Transverse colon (tissue), 4 donors: ENCODE measurements at regions not wholly inside any gene's neighbourhood (a gene's known extent, or its start where the extent isn't known, plus 50 kb on each side); places are given as distances from the start of the nearest gene placed in this dataset.
"Not testable (repeated sequence)": the region's sequence is repeated elsewhere in the genome, so short reads cannot be mapped to it uniquely, and the experiment has no call there.

Experiments
- DNase-seq: peaks from one replicate; pipeline ENCODE4 v3.0.0-alpha.2; 2019
- H3K27ac ChIP-seq, 4 donors: fragments of 200-600 bp; sonication (generic); 2 replicates each; pipeline ENCODE4 v1.5.1; 2016 to 2018; ENCODE audit warnings: inconsistent platforms in 4 of 4
- H3K27me3 ChIP-seq: fragments of 200-600 bp; sonication (generic); 2 replicates; pipeline ENCODE4 v1.5.1; 2017; ENCODE audit warnings: inconsistent platforms
- H3K36me3 ChIP-seq, 4 donors: fragments of 200-600 bp; sonication (generic); 2 replicates each; pipeline ENCODE4 v1.5.1; 2017 to 2019; ENCODE audit warnings: inconsistent platforms in 4 of 4
- H3K4me1 ChIP-seq, 4 donors: fragments of 200-600 bp; sonication (generic); 2 replicates each; pipeline ENCODE4 v1.5.1; 2017 to 2020; ENCODE audit warnings: inconsistent platforms in 4 of 4
- H3K4me3 ChIP-seq, 4 donors: fragments of 200-600 bp; sonication (generic); 1 replicate in 1 of 4; 2 replicates in 3 of 4; pipeline versions ENCODE4 v1.5.1 to v1.6.1; 2017 to 2019; ENCODE audit warnings: inconsistent platforms in 4 of 4
- H3K9me3 ChIP-seq, 2 donors: fragments of 200-600 bp; sonication (generic); 2 replicates each; pipeline ENCODE4 v1.5.1; 2017 to 2019; ENCODE audit warnings: inconsistent platforms in 2 of 2
- CTCF ChIP-seq, 5 experiments: fragments of 200-600 bp in 3 of 5; fragments of 450-650 bp in 2 of 5; sonication (generic) in 3 of 5; IDR thresholded peaks; 1 replicate in 2 of 5; 2 replicates in 3 of 5; pipeline ENCODE4 v1.5.1; 2016 to 2017; ENCODE audit warnings: antibody characterized with exemption in 5 of 5, inconsistent platforms in 3 of 5, mild to moderate bottlenecking in 2 of 5, moderate library complexity in 1 of 5
- EP300 ChIP-seq: sonication (generic); formaldehyde crosslinking; IDR thresholded peaks from one replicate; pipeline ENCODE4 v1.6.1; 2017; ENCODE audit warnings: antibody characterized with exemption, low read depth
- POLR2A ChIP-seq: fragments of 450-650 bp; IDR thresholded peaks from one replicate; pipeline ENCODE4 v1.6.1; 2016; ENCODE audit warnings: antibody characterized with exemption, mild to moderate bottlenecking, moderate library complexity
- POLR2AphosphoS5 ChIP-seq, 3 donors: sonication (generic); formaldehyde crosslinking; IDR thresholded peaks; one replicate each; pipeline ENCODE4 v1.6.1; 2016; ENCODE audit warnings: antibody characterized with exemption in 3 of 3
- WGBS, 2 donors: methylation state at CpG; one replicate each; pipeline ENCODE4 v1.1.5; 2018; ENCODE audit warnings: low coverage in 1 of 2; 5-methylcytosine and 5-hydroxymethylcytosine counted together
- in situ Hi-C, 4 donors: fragments of 200-750 bp; cut with MboI; loops; one replicate each; pipeline versions ENCODE4 v1.15.0 to v1.15.1; 2017; ENCODE audit warnings: low sequenced_read_pairs in 3 of 4, low pct_ligation_motif_present in 1 of 4, low pct_unique_long_range_greater_than_20kb in 1 of 4
- intact Hi-C: fragments of 100-400 bp; cut with DNase I; formaldehyde crosslinking; loops from one replicate; pipeline ENCODE4 v1.15.1; 2023; ENCODE audit warnings: low total_unique reads

GRCh38 chr20:30286157-30286556 lies 971.3 kb upstream of the DEFB115 start:
- Histone ChIP-seq H3K9me3 (no peaks in the 10 kb centered on the region), H3K36me3 (no peaks in the 10 kb centered on the region), H3K4me1 (peaks cover 0 to 46% (median 2%) of the 10 kb centered on the region in 4 donors), H3K27ac (peak overlapping the region in 1 of 4 donors; percentile 12), H3K4me3 (no peak overlapping the region), H3K27me3 (no peaks in the 10 kb centered on the region)
- TF ChIP-seq CTCF (IDR thresholded peaks at IDR 0.05), result peak in 1 of 5 experiments; percentile 9
- no peak for TF ChIP-seq POLR2AphosphoS5 (IDR thresholded peaks at IDR 0.05)
- in situ Hi-C loops, result no loop called here
- WGBS, 2 donors, result 90% methylated on average over 15 of the region's 15 CpGs; no CpG with 5 or more reads in 1 of the 2 donors
- intact Hi-C loops, result no loop called here
- no peak for DNase-seq

- in situ Hi-C loops, result not testable (repeated sequence)
- H3K27ac ChIP-seq, result peak overlapping the region in 2 of 4 donors; percentile 47 to 58
- peaks cover 0 to 48% (median 2%) of the 10 kb centered on the region in 4 donors for H3K4me1 ChIP-seq
These were observed 970.0 kb upstream of the DEFB115 start for GRCh38 chr20:30287459-30287858.

GRCh38 chr20:30288346-30288745 lies 969.1 kb upstream of the DEFB115 start:
- Histone ChIP-seq H3K27ac (peak overlapping the region in 2 of 4 donors; percentile 88 to 92), H3K36me3 (no peaks in the 10 kb centered on the region), H3K9me3 (no peaks in the 10 kb centered on the region), H3K4me3 (no peak overlapping the region), H3K4me1 (peaks cover 0 to 42% (median 2%) of the 10 kb centered on the region in 4 donors), H3K27me3 (no peaks in the 10 kb centered on the region)
- no peak for DNase-seq
- WGBS, 2 donors, result 70 to 86% methylated on average over 8 to 10 of the region's 10 CpGs
- TF ChIP-seq CTCF (IDR thresholded peaks at IDR 0.05), result no peak
- no peak for TF ChIP-seq EP300
- TF ChIP-seq POLR2A, result no peak
- TF ChIP-seq POLR2AphosphoS5 (IDR thresholded peaks at IDR 0.05), result no peak
- in situ Hi-C loops, result no loop called here
- intact Hi-C loops, result no loop called here

More at GRCh38 chr20:30287459-30287858, 970.0 kb upstream of the DEFB115 start:
- DNase-seq, H3K4me3 ChIP-seq, H3K9me3 ChIP-seq, H3K36me3 ChIP-seq, H3K27me3 ChIP-seq, intact Hi-C loops: not testable (repeated sequence)
- WGBS, 2 donors, result 90% methylated on average over 22 of the region's 22 CpGs; no CpG with 5 or more reads in 1 of the 2 donors

- 30 to 86% methylated on average over 2 to 11 of the region's 11 CpGs for WGBS, 2 donors
- in situ Hi-C loops, H3K36me3 ChIP-seq, intact Hi-C loops, H3K27me3 ChIP-seq, DNase-seq, H3K9me3 ChIP-seq: not testable (repeated sequence)
- Histone ChIP-seq H3K4me1 (peaks cover 0 to 38% (median 2%) of the 10 kb centered on the region in 4 donors), H3K4me3 (peak overlapping the region in 2 of 4 donors; percentile 42 to 55), H3K27ac (peak overlapping the region in 3 of 4 donors; percentile 62 to 92 (median 88))
These were observed 968.4 kb upstream of the DEFB115 start for GRCh38 chr20:30289049-30289448.

- not testable (repeated sequence) for DNase-seq
- H3K4me3 ChIP-seq, result peak overlapping the region in 3 of 4 donors; percentile 18 to 55 (median 42)
These were observed 967.7 kb upstream of the DEFB115 start for GRCh38 chr20:30289711-30290141.

More at GRCh38 chr20:30289711-30290141, 967.7 kb upstream of the DEFB115 start:
- H3K9me3 ChIP-seq, H3K27me3 ChIP-seq, intact Hi-C loops, in situ Hi-C loops, H3K36me3 ChIP-seq: not testable (repeated sequence)
- WGBS, 2 donors, result 41 to 89% methylated on average over 5 to 27 of the region's 27 CpGs
- Histone ChIP-seq H3K27ac (peak overlapping the region in 3 of 4 donors; percentile 62 to 92 (median 88)), H3K4me1 (peaks cover 0 to 31% (median 0%) of the 10 kb centered on the region in 4 donors)
